Fibroblast of lung (primary cell): ENCODE measurements at regions not wholly inside any gene's neighbourhood (a gene's known extent, or its start where the extent isn't known, plus 50 kb on each side); places are given as distances from the start of the nearest gene placed in this dataset.
A peak's percentile ranks its signal among the peaks of the same experiment; 100 is the strongest.

Experiments used
- DNase-seq, 2 donors: peaks; one replicate each; pipeline versions ENCODE4 v3.0.0 to v3.0.0-alpha.2; 2010; ENCODE audit warnings: low read depth in 2 of 2
- H2AFZ ChIP-seq: 2 replicates; pipeline ENCODE4 v1.5.1; 2012; ENCODE audit warnings: low read length, control low read depth, inconsistent platforms
- H3K27ac ChIP-seq: 2 replicates; pipeline ENCODE4 v1.5.1; 2011; ENCODE audit warnings: low read length, control low read depth; ENCODE audit not compliant: insufficient read depth
- H3K27me3 ChIP-seq: 2 replicates; pipeline ENCODE4 v1.5.1; 2011; ENCODE audit warnings: mild to moderate bottlenecking, low read length; ENCODE audit not compliant: control insufficient read depth, insufficient read depth
- H3K36me3 ChIP-seq: 2 replicates; pipeline ENCODE4 v1.5.1; 2011; ENCODE audit warnings: low read length; ENCODE audit not compliant: control insufficient read depth, insufficient read depth
- H3K4me1 ChIP-seq: 2 replicates; pipeline ENCODE4 v1.5.1; 2011; ENCODE audit warnings: low read length; ENCODE audit not compliant: control insufficient read depth, insufficient read depth; ENCODE audit errors: extremely low read depth
- H3K4me2 ChIP-seq: 2 replicates; pipeline ENCODE4 v1.5.1; 2011; ENCODE audit warnings: low read length, control low read depth; ENCODE audit not compliant: insufficient read depth; ENCODE audit errors: extremely low read depth
- H3K4me3 ChIP-seq, 4 experiments: fragments of 200-600 bp in 1 of 4; sonication (generic) in 1 of 4; replicated peaks in 1 of 4; 2 replicates each; pipeline ENCODE4 v1.5.1; 2011 to 2016; ENCODE audit warnings: low read length in 4 of 4, low read depth in 3 of 4, mild to moderate bottlenecking in 3 of 4, control low read depth in 2 of 4, inconsistent platforms in 1 of 4, mixed read lengths in 1 of 4; ENCODE audit not compliant: insufficient read depth in 1 of 4; ENCODE audit errors: control extremely low read depth in 1 of 4
- H3K79me2 ChIP-seq: 2 replicates; pipeline ENCODE4 v1.5.1; 2012; ENCODE audit warnings: mild to moderate bottlenecking, low read length, inconsistent platforms; ENCODE audit not compliant: control insufficient read depth, insufficient read depth
- H3K9ac ChIP-seq: 2 replicates; pipeline ENCODE4 v1.5.1; 2011; ENCODE audit warnings: mild to moderate bottlenecking, low read length, control low read depth; ENCODE audit not compliant: insufficient read depth
- H3K9me3 ChIP-seq: 2 replicates; pipeline ENCODE4 v1.5.1; 2012; ENCODE audit warnings: low read depth, low read length; ENCODE audit not compliant: control insufficient read depth, insufficient read depth
- H4K20me1 ChIP-seq: 2 replicates; pipeline ENCODE4 v1.5.1; 2011; ENCODE audit warnings: low read length; ENCODE audit not compliant: control insufficient read depth, insufficient read depth; ENCODE audit errors: extremely low read depth
- EZH2 ChIP-seq: IDR thresholded peaks from 2 replicates; pipeline ENCODE4 v1.5.1; 2012; ENCODE audit warnings: low read length, control low read depth, mild to moderate bottlenecking; ENCODE audit errors: missing control alignments
- TF ChIP-seq, protein P1 (sequence below), 2 donors: IDR thresholded peaks in 1 of 2; conservative IDR thresholded peaks in 1 of 2; 1 replicate in 1 of 2; 2 replicates in 1 of 2; pipeline ENCODE4 v1.5.1; 2011 to 2012; ENCODE audit warnings: low read length in 2 of 2, control low read depth in 1 of 2, inconsistent platforms in 1 of 2, low read depth in 1 of 2, mild to moderate bottlenecking in 1 of 2

- TF ChIP-seq EZH2 = no peak
- TF ChIP-seq, protein P1, sequence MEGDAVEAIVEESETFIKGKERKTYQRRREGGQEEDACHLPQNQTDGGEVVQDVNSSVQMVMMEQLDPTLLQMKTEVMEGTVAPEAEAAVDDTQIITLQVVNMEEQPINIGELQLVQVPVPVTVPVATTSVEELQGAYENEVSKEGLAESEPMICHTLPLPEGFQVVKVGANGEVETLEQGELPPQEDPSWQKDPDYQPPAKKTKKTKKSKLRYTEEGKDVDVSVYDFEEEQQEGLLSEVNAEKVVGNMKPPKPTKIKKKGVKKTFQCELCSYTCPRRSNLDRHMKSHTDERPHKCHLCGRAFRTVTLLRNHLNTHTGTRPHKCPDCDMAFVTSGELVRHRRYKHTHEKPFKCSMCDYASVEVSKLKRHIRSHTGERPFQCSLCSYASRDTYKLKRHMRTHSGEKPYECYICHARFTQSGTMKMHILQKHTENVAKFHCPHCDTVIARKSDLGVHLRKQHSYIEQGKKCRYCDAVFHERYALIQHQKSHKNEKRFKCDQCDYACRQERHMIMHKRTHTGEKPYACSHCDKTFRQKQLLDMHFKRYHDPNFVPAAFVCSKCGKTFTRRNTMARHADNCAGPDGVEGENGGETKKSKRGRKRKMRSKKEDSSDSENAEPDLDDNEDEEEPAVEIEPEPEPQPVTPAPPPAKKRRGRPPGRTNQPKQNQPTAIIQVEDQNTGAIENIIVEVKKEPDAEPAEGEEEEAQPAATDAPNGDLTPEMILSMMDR (conservative IDR thresholded peaks at IDR 0.05 in 1 of 2, IDR thresholded peaks at IDR 0.05 in 1 of 2; ENCODE audit: low read depth in 1 of 2, low read length in 2 of 2) = no peak
- Histone ChIP-seq H3K9me3 (no peaks in the 10 kb centered on the region), H3K36me3 (no peaks in the 10 kb centered on the region), H3K27me3 (no peaks in the 10 kb centered on the region), H3K4me3 (no peak overlapping the region), H3K9ac (no peak overlapping the region), H3K79me2 (no peaks in the 10 kb centered on the region), H3K4me1 (no peaks in the 10 kb centered on the region), H3K4me2 (no peak overlapping the region), H4K20me1 (no peaks in the 10 kb centered on the region), H2AFZ (no peak overlapping the region), H3K27ac (no peak overlapping the region)
- no peak for DNase-seq
Observed at GRCh38 chr11:109027851-109028250, 363.0 kb downstream of the DDX10 start.

DNA sequence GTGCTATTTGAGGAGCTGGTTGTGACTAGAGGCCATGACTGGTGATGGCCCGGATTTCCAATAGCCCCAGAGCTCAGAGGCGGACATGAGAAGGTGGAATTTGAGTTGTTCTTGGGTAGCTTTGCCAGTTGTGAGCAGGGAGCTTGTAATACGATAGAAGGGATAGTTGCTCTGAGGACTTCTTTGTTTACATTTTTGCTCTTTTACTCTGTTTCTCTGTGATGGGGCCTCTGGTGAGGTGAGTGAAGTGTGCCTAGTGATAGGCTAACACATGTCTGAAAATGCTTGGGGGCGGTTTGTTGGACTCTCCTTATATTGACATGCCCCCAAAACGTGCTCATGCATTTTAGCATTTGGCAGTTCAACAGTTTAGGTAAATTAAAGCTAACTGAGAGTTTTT lies 365.1 kb downstream of the DDX10 start:
- Histone ChIP-seq H3K9me3 (no peaks in the 10 kb centered on the region), H3K4me3 (no peak overlapping the region), H2AFZ (no peak overlapping the region), H3K27ac (no peak overlapping the region), H3K79me2 (no peaks in the 10 kb centered on the region), H3K9ac (no peak overlapping the region), H4K20me1 (no peaks in the 10 kb centered on the region), H3K4me2 (no peak overlapping the region), H3K36me3 (no peaks in the 10 kb centered on the region), H3K4me1 (peaks cover 2% of the 10 kb centered on the region), H3K27me3 (no peaks in the 10 kb centered on the region)
- TF ChIP-seq, protein P1 (conservative IDR thresholded peaks at IDR 0.05 in 1 of 2, IDR thresholded peaks at IDR 0.05 in 1 of 2; ENCODE audit: low read depth in 1 of 2, low read length in 2 of 2) = no peak
- TF ChIP-seq EZH2 = no peak
- DNase-seq = no peak

- Histone ChIP-seq H3K27ac (no peak overlapping the region), H2AFZ (no peak overlapping the region), H3K4me2 (no peak overlapping the region), H3K79me2 (no peaks in the 10 kb centered on the region), H3K36me3 (no peaks in the 10 kb centered on the region), H3K4me3 (no peak overlapping the region), H3K4me1 (peaks cover 2% of the 10 kb centered on the region), H3K9me3 (no peaks in the 10 kb centered on the region), H4K20me1 (no peaks in the 10 kb centered on the region), H3K27me3 (no peaks in the 10 kb centered on the region), H3K9ac (no peak overlapping the region)
- peak; percentile 81 to 99 for DNase-seq
- TF ChIP-seq EZH2 = no peak
- TF ChIP-seq, protein P1 (conservative IDR thresholded peaks at IDR 0.05 in 1 of 2, IDR thresholded peaks at IDR 0.05 in 1 of 2; ENCODE audit: low read depth in 1 of 2, low read length in 2 of 2) = no peak
Observed at GRCh38 chr11:109033627-109034338, 368.9 kb downstream of the DDX10 start.
